ENCODE measurements at regions not wholly inside any gene's neighbourhood (a gene's known extent, or its start where the extent isn't known, plus 50 kb on each side); places are given as distances from the start of the nearest gene placed in this dataset.

- TF ChIP-seq, protein P1, sequence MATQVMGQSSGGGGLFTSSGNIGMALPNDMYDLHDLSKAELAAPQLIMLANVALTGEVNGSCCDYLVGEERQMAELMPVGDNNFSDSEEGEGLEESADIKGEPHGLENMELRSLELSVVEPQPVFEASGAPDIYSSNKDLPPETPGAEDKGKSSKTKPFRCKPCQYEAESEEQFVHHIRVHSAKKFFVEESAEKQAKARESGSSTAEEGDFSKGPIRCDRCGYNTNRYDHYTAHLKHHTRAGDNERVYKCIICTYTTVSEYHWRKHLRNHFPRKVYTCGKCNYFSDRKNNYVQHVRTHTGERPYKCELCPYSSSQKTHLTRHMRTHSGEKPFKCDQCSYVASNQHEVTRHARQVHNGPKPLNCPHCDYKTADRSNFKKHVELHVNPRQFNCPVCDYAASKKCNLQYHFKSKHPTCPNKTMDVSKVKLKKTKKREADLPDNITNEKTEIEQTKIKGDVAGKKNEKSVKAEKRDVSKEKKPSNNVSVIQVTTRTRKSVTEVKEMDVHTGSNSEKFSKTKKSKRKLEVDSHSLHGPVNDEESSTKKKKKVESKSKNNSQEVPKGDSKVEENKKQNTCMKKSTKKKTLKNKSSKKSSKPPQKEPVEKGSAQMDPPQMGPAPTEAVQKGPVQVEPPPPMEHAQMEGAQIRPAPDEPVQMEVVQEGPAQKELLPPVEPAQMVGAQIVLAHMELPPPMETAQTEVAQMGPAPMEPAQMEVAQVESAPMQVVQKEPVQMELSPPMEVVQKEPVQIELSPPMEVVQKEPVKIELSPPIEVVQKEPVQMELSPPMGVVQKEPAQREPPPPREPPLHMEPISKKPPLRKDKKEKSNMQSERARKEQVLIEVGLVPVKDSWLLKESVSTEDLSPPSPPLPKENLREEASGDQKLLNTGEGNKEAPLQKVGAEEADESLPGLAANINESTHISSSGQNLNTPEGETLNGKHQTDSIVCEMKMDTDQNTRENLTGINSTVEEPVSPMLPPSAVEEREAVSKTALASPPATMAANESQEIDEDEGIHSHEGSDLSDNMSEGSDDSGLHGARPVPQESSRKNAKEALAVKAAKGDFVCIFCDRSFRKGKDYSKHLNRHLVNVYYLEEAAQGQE (IDR thresholded peaks at IDR 0.05; ENCODE audit: insufficient read depth in 1 of 2, low read depth in 2 of 2, low read length in 2 of 2): no peak
- TF ChIP-seq POLR2AphosphoS5 (IDR thresholded peaks at IDR 0.05; ENCODE audit: low read depth, low read length): no peak
- TF ChIP-seq TAF1 (IDR thresholded peaks at IDR 0.05; ENCODE audit: borderline replicate concordance, insufficient read depth, low read length): no peak
Observed at GRCh38 chr14:30317729-30318128, 241.2 kb upstream of the G2E3 start.
